Aorta (tissue), 5 donors: ENCODE measurements at regions not wholly inside any gene's neighbourhood (a gene's known extent, or its start where the extent isn't known, plus 50 kb on each side); places are given as distances from the start of the nearest gene placed in this dataset.

Experiments used
- ATAC-seq: fragments of 200-7000 bp; cut with Tn5 transposase; one replicate; pipeline ENCODE4 v1.9.1; 2022; ENCODE audit warnings: moderate library complexity; ENCODE audit not compliant: low FRiP score
- DNase-seq, 2 donors: peaks; one replicate each; pipeline ENCODE4 v3.0.0-alpha.2; 2020
- H3K27ac ChIP-seq, 2 donors: one replicate each; pipeline ENCODE4 v1.5.1; 2013; ENCODE audit warnings: low read length in 2 of 2, mild to moderate bottlenecking in 2 of 2, moderate library complexity in 2 of 2, control low read depth in 1 of 2, inconsistent platforms in 1 of 2, low read depth in 1 of 2
- H3K27me3 ChIP-seq, 2 donors: one replicate each; pipeline ENCODE4 v1.6.1; 2013; ENCODE audit warnings: control low read depth in 1 of 2, low read length in 1 of 2, mild to moderate bottlenecking in 1 of 2, moderate library complexity in 1 of 2; ENCODE audit not compliant: insufficient read depth in 2 of 2, control insufficient read depth in 1 of 2
- H3K36me3 ChIP-seq, 2 donors: one replicate each; pipeline ENCODE4 v1.6.1; 2013; ENCODE audit warnings: control low read depth in 1 of 2, low read length in 1 of 2, mild to moderate bottlenecking in 1 of 2; ENCODE audit not compliant: insufficient read depth in 2 of 2, control insufficient read depth in 1 of 2
- H3K4me1 ChIP-seq, 2 donors: one replicate each; pipeline ENCODE4 v1.6.1; 2013; ENCODE audit warnings: low read length in 2 of 2, control low read depth in 1 of 2, mild to moderate bottlenecking in 1 of 2, moderate library complexity in 1 of 2; ENCODE audit not compliant: insufficient read depth in 2 of 2, control insufficient read depth in 1 of 2
- H3K4me3 ChIP-seq, 2 donors: one replicate each; pipeline ENCODE4 v1.5.1; 2013; ENCODE audit warnings: low read length in 2 of 2, control low read depth in 1 of 2, mild to moderate bottlenecking in 1 of 2
- H3K9me3 ChIP-seq: one replicate; pipeline ENCODE4 v1.6.1; 2013; ENCODE audit warnings: mild to moderate bottlenecking, low read length; ENCODE audit not compliant: control insufficient read depth
- WGBS, 2 donors: extraction: QIAGEN DNeasy Blood & Tissue Kit; methylation state at CpG; one replicate each; pipeline ENCODE4 v1.1.7; 2013; 5-methylcytosine and 5-hydroxymethylcytosine counted together
- intact Hi-C, 2 donors: fragments of 100-400 bp; cut with DNase I; formaldehyde crosslinking; loops; one replicate each; pipeline versions ENCODE4 v1.14.2 to v1.15.0; 2022
- donor health status: healthy with polysubstance abuse.
- donor health status: Bipolar disorder and iron deficiency.
- donor health status: DM: no; HTN: no; CAD: no.
- donor health status: DM: no; HTN: no; CAD: no.
- donor health status: DM: yes; HTN: yes; CAD: no.

- no peaks in the 10 kb centered on the region for H3K36me3 ChIP-seq
- 94 to 96% methylated on average over 2 of the region's 2 CpGs for WGBS, 2 donors
- no peak for ATAC-seq
- no peak overlapping the region for H3K4me3 ChIP-seq
- no peaks in the 10 kb centered on the region for H3K4me1 ChIP-seq
- no peaks in the 10 kb centered on the region for H3K27me3 ChIP-seq
- intact Hi-C loops = no loop called here
- no peak overlapping the region for H3K27ac ChIP-seq
- no peaks in the 10 kb centered on the region for H3K9me3 ChIP-seq
- DNase-seq = no peak
Measured at GRCh38 chr1:193774536-193775323, 588.3 kb upstream of the B3GALT2 start.

- intact Hi-C loops = no loop called here
- H3K4me3 ChIP-seq = no peak overlapping the region
- WGBS, 2 donors = 64 to 78% methylated on average over 2 of the region's 2 CpGs
- no peaks in the 10 kb centered on the region for H3K9me3 ChIP-seq
- ATAC-seq = no peak
- H3K36me3 ChIP-seq = no peaks in the 10 kb centered on the region
- no peaks in the 10 kb centered on the region for H3K27me3 ChIP-seq
- no peak for DNase-seq
- H3K4me1 ChIP-seq = no peaks in the 10 kb centered on the region
- H3K27ac ChIP-seq = no peak overlapping the region
Measured at GRCh38 chr1:193771596-193771995, 585.2 kb upstream of the B3GALT2 start.

GRCh38 chr1:193769651-193770050 lies 583.2 kb upstream of the B3GALT2 start:
- Histone ChIP-seq H3K4me3 (no peak overlapping the region), H3K36me3 (no peaks in the 10 kb centered on the region), H3K4me1 (no peaks in the 10 kb centered on the region), H3K27ac (no peak overlapping the region), H3K27me3 (no peaks in the 10 kb centered on the region), H3K9me3 (no peaks in the 10 kb centered on the region)
- DNase-seq = no peak
- no peak for ATAC-seq
- WGBS, 2 donors = 95 to 98% methylated on average over 2 of the region's 2 CpGs
- intact Hi-C loops = no loop called here

GRCh38 chr1:193767886-193768285 lies 581.5 kb upstream of the B3GALT2 start:
- no peaks in the 10 kb centered on the region for H3K27me3 ChIP-seq
- H3K36me3 ChIP-seq = no peaks in the 10 kb centered on the region
- H3K9me3 ChIP-seq = no peaks in the 10 kb centered on the region
- H3K4me1 ChIP-seq = peaks cover 0 to 2% of the 10 kb centered on the region in 2 donors
- 94 to 96% methylated on average over 6 of the region's 6 CpGs for WGBS, 2 donors
- DNase-seq (no peak), ATAC-seq (no peak)
- no peak overlapping the region for H3K27ac ChIP-seq
- intact Hi-C loops = no loop called here
- H3K4me3 ChIP-seq = no peak overlapping the region

GRCh38 chr1:193766329-193766728 lies 579.9 kb upstream of the B3GALT2 start:
- 89 to 93% methylated on average over 5 of the region's 5 CpGs for WGBS, 2 donors
- ATAC-seq = no peak
- no peak overlapping the region for H3K27ac ChIP-seq
- H3K27me3 ChIP-seq = no peaks in the 10 kb centered on the region
- H3K4me3 ChIP-seq = no peak overlapping the region
- DNase-seq = no peak
- no peaks in the 10 kb centered on the region for H3K36me3 ChIP-seq
- peaks cover 0 to 5% of the 10 kb centered on the region in 2 donors for H3K4me1 ChIP-seq
- intact Hi-C loops = no loop called here
- H3K9me3 ChIP-seq = no peaks in the 10 kb centered on the region

- WGBS, 2 donors = 5 to 19% methylated on average over 3 of the region's 3 CpGs
- Histone ChIP-seq H3K27me3 (no peaks in the 10 kb centered on the region), H3K4me3 (no peak overlapping the region), H3K9me3 (no peaks in the 10 kb centered on the region), H3K4me1 (peaks cover 0 to 5% of the 10 kb centered on the region in 2 donors), H3K36me3 (no peaks in the 10 kb centered on the region), H3K27ac (no peak overlapping the region)
- DNase-seq = no peak
- intact Hi-C loops = no loop called here
- ATAC-seq = no peak
Measured at GRCh38 chr1:193763266-193763665, 576.9 kb upstream of the B3GALT2 start.

- DNase-seq (no peak), ATAC-seq (no peak)
- peaks cover 0 to 5% of the 10 kb centered on the region in 2 donors for H3K4me1 ChIP-seq
- H3K4me3 ChIP-seq = no peak overlapping the region
- intact Hi-C loops = no loop called here
- no peaks in the 10 kb centered on the region for H3K27me3 ChIP-seq
- WGBS, 2 donors = 33 to 38% methylated on average over 4 of the region's 4 CpGs
- H3K36me3 ChIP-seq = no peaks in the 10 kb centered on the region
- no peaks in the 10 kb centered on the region for H3K9me3 ChIP-seq
- no peak overlapping the region for H3K27ac ChIP-seq
Measured at GRCh38 chr1:193762236-193762635, 575.8 kb upstream of the B3GALT2 start.

- WGBS, 2 donors = 78 to 84% methylated on average over 2 of the region's 2 CpGs
Measured at GRCh38 chr1:193755441-193755840, 569.0 kb upstream of the B3GALT2 start.

GRCh38 chr1:193754732-193755427 lies 568.5 kb upstream of the B3GALT2 start:
- Histone ChIP-seq H3K27me3 (no peaks in the 10 kb centered on the region), H3K4me3 (no peak overlapping the region), H3K36me3 (no peaks in the 10 kb centered on the region), H3K9me3 (no peaks in the 10 kb centered on the region), H3K27ac (no peak overlapping the region), H3K4me1 (no peaks in the 10 kb centered on the region)
- intact Hi-C loops = no loop called here
- 94 to 95% methylated on average over 1 of the region's 1 CpG for WGBS, 2 donors
- no peak for DNase-seq
- no peak for ATAC-seq

More at GRCh38 chr1:193755441-193755840, 569.0 kb upstream of the B3GALT2 start:
- H3K4me3 ChIP-seq = no peak overlapping the region
- ATAC-seq = no peak
- H3K27ac ChIP-seq = no peak overlapping the region
- no peaks in the 10 kb centered on the region for H3K27me3 ChIP-seq
- intact Hi-C loops = no loop called here
- no peaks in the 10 kb centered on the region for H3K4me1 ChIP-seq
- no peak for DNase-seq
- no peaks in the 10 kb centered on the region for H3K36me3 ChIP-seq
- no peaks in the 10 kb centered on the region for H3K9me3 ChIP-seq
